HFF-Myc (cell line): ENCODE measurements at regions not wholly inside any gene's neighbourhood (a gene's known extent, or its start where the extent isn't known, plus 50 kb on each side); places are given as distances from the start of the nearest gene placed in this dataset.

Experiments
- DNase-seq: peaks from one replicate; pipeline ENCODE4 v3.0.0-alpha.2; 2011; ENCODE audit warnings: low read depth; ENCODE audit errors: extremely low read depth
- H3K4me3 ChIP-seq: replicated peaks from 2 replicates; pipeline ENCODE4 v1.5.1; 2011; ENCODE audit warnings: low read depth, mild to moderate bottlenecking, control low read depth, low read length
- CTCF ChIP-seq: IDR thresholded peaks from 2 replicates; pipeline ENCODE4 v1.5.1; 2012; ENCODE audit warnings: mild to moderate bottlenecking, low read depth, low read length, control low read depth; ENCODE audit errors: missing control alignments

GRCh38 chr2:57100436-57100835 is 916.6 kb downstream of the CCDC85A start:
- DNase-seq = no peak
- TF ChIP-seq CTCF = no peak
- H3K4me3 ChIP-seq = no peak overlapping the region

- DNase-seq = no peak
- no peak overlapping the region for H3K4me3 ChIP-seq
- no peak for TF ChIP-seq CTCF
These were observed 921.9 kb downstream of the CCDC85A start for GRCh38 chr2:57105694-57106093.

GRCh38 chr2:57107353-57107752 is 923.6 kb downstream of the CCDC85A start:
- TF ChIP-seq CTCF = no peak
- H3K4me3 ChIP-seq = no peak overlapping the region
- no peak for DNase-seq

- no peak overlapping the region for H3K4me3 ChIP-seq
- no peak for TF ChIP-seq CTCF
- DNase-seq = no peak
These were observed 927.7 kb downstream of the CCDC85A start for GRCh38 chr2:57111531-57111930.

GRCh38 chr2:57119141-57119540 is 927.5 kb upstream of the VRK2 start:
- DNase-seq = no peak
- H3K4me3 ChIP-seq = no peak overlapping the region
- TF ChIP-seq CTCF = no peak

- DNase-seq = no peak
- no peak overlapping the region for H3K4me3 ChIP-seq
- no peak for TF ChIP-seq CTCF
These were observed 920.2 kb upstream of the VRK2 start for GRCh38 chr2:57126410-57126809.

- no peak for TF ChIP-seq CTCF
- no peak for DNase-seq
- no peak overlapping the region for H3K4me3 ChIP-seq
These were observed 907.4 kb upstream of the VRK2 start for GRCh38 chr2:57139179-57139578.
